COLO668 (cell line): ENCODE measurements at regions not wholly inside any gene's neighbourhood (a gene's known extent, or its start where the extent isn't known, plus 50 kb on each side); places are given as distances from the start of the nearest gene placed in this dataset.

Experiments used
- DNase-seq: peaks from one replicate; lab custom pipeline; 2025; ENCODE audit not compliant: unreplicated experiment; lab: John Stamatoyannopoulos, UW

GRCh38 chr11:113555071-113555619, 79.9 kb upstream of the DRD2 start:
- DNase-seq, result no peak

GRCh38 chr11:113554526-113554925, 79.3 kb upstream of the DRD2 start:
- peak; percentile 15 for DNase-seq

- DNase-seq, result no peak
These were observed 78.7 kb upstream of the DRD2 start for GRCh38 chr11:113553915-113554314.

- DNase-seq, result no peak
These were observed 78.0 kb upstream of the DRD2 start for GRCh38 chr11:113553235-113553634.

GRCh38 chr11:113552271-113552670, 77.1 kb upstream of the DRD2 start:
- no peak for DNase-seq

- no peak for DNase-seq
These were observed 76.4 kb upstream of the DRD2 start for GRCh38 chr11:113551645-113552044.

GRCh38 chr11:113549611-113550578, 74.7 kb upstream of the DRD2 start:
- DNase-seq, result no peak

GRCh38 chr11:113549061-113549460, 73.9 kb upstream of the DRD2 start:
- no peak for DNase-seq

GRCh38 chr11:113547739-113548138, 72.5 kb upstream of the DRD2 start:
- no peak for DNase-seq

GRCh38 chr11:113546757-113547507, 71.7 kb upstream of the DRD2 start:
- DNase-seq, result no peak

- DNase-seq, result no peak
These were observed 67.2 kb upstream of the DRD2 start for GRCh38 chr11:113542420-113542819.

- peak; percentile 8 for DNase-seq
These were observed 65.5 kb upstream of the DRD2 start for GRCh38 chr11:113540416-113541330.

GRCh38 chr11:113538451-113539412, 63.5 kb upstream of the DRD2 start:
- DNase-seq, result no peak

GRCh38 chr11:113534625-113535024, 59.4 kb upstream of the DRD2 start:
- DNase-seq, result no peak

- no peak for DNase-seq
These were observed 58.2 kb upstream of the DRD2 start for GRCh38 chr11:113533425-113533698.

- DNase-seq, result peak; percentile 76
These were observed 57.7 kb upstream of the DRD2 start for GRCh38 chr11:113532697-113533424.

GRCh38 chr11:113531575-113532451, 56.6 kb upstream of the DRD2 start:
- no peak for DNase-seq

GRCh38 chr11:113531083-113531482, 55.9 kb upstream of the DRD2 start:
- DNase-seq, result no peak
